ENCODE measurements at regions not wholly inside any gene's neighbourhood (a gene's known extent, or its start where the extent isn't known, plus 50 kb on each side); places are given as distances from the start of the nearest gene placed in this dataset.
"Not testable (repeated sequence)": the region's sequence is repeated elsewhere in the genome, so short reads cannot be mapped to it uniquely, and the experiment has no call there.

- no peak for DNase-seq (ENCODE audit: low read depth in 2 of 3, low spot score in 2 of 3)
Observed at GRCh38 chr6:84357631-84358030, 130.2 kb upstream of the CEP162 start.

GRCh38 chr6:84356907-84357306 is 129.5 kb upstream of the CEP162 start:
- no peak for DNase-seq (ENCODE audit: low read depth in 2 of 3, low spot score in 2 of 3)

GRCh38 chr6:84353459-84354423 is 126.3 kb upstream of the CEP162 start:
- no peak for DNase-seq (ENCODE audit: low read depth in 2 of 3, low spot score in 2 of 3)

- DNase-seq (ENCODE audit: low read depth in 2 of 3, low spot score in 2 of 3) = no peak
Observed at GRCh38 chr6:84350397-84350796, 123.0 kb upstream of the CEP162 start.

- DNase-seq (ENCODE audit: low read depth in 2 of 3, low spot score in 2 of 3) = no peak
Observed at GRCh38 chr6:84349542-84349941, 122.1 kb upstream of the CEP162 start.

- no peak for DNase-seq (ENCODE audit: low read depth in 2 of 3, low spot score in 2 of 3)
Observed at GRCh38 chr6:84348801-84349200, 121.4 kb upstream of the CEP162 start.

- no peak for DNase-seq (ENCODE audit: low read depth in 2 of 3, low spot score in 2 of 3)
Observed at GRCh38 chr6:84346372-84346771, 118.9 kb upstream of the CEP162 start.

GRCh38 chr6:84344005-84344404 is 116.6 kb upstream of the CEP162 start:
- DNase-seq (ENCODE audit: low read depth in 2 of 3, low spot score in 2 of 3) = no peak

- DNase-seq (ENCODE audit: low read depth in 2 of 3, low spot score in 2 of 3) = no peak
Observed at GRCh38 chr6:84340422-84340821, 113.0 kb upstream of the CEP162 start.

- DNase-seq (ENCODE audit: low read depth in 2 of 3, low spot score in 2 of 3) = no peak
Observed at GRCh38 chr6:84333842-84334241, 106.4 kb upstream of the CEP162 start.

GRCh38 chr6:84332139-84333034 is 104.9 kb upstream of the CEP162 start:
- DNase-seq (ENCODE audit: low read depth in 2 of 3, low spot score in 2 of 3) = no peak

GRCh38 chr6:84330325-84330724 is 102.9 kb upstream of the CEP162 start:
- no peak for DNase-seq (ENCODE audit: low read depth in 2 of 3, low spot score in 2 of 3)

- no peak for DNase-seq (ENCODE audit: low read depth in 2 of 3, low spot score in 2 of 3)
Observed at GRCh38 chr6:84329516-84329915, 102.1 kb upstream of the CEP162 start.

- no peak for DNase-seq (ENCODE audit: low read depth in 2 of 3, low spot score in 2 of 3)
Observed at GRCh38 chr6:84329077-84329476, 101.6 kb upstream of the CEP162 start.

GRCh38 chr6:84317463-84317862 is 90.0 kb upstream of the CEP162 start:
- no peak for DNase-seq (ENCODE audit: low read depth in 2 of 3, low spot score in 2 of 3)

- no peak for DNase-seq (ENCODE audit: low read depth in 2 of 3, low spot score in 2 of 3)
Observed at GRCh38 chr6:84314377-84314898, 87.0 kb upstream of the CEP162 start.

- DNase-seq (ENCODE audit: low read depth in 2 of 3, low spot score in 2 of 3) = no peak
Observed at GRCh38 chr6:84309336-84309735, 81.9 kb upstream of the CEP162 start.

GRCh38 chr6:84304881-84305280 is 77.4 kb upstream of the CEP162 start:
- no peak for DNase-seq (ENCODE audit: low read depth in 2 of 3, low spot score in 2 of 3)

GRCh38 chr6:84291033-84291432 is 63.6 kb upstream of the CEP162 start:
- not testable (repeated sequence) for DNase-seq (ENCODE audit: low read depth in 2 of 3, low spot score in 2 of 3)

- DNase-seq (ENCODE audit: low read depth in 2 of 3, low spot score in 2 of 3) = no peak
Observed at GRCh38 chr6:84284428-84285049, 57.1 kb upstream of the CEP162 start.

GRCh38 chr6:84282550-84282949 is 55.1 kb upstream of the CEP162 start:
- DNase-seq (ENCODE audit: low read depth in 2 of 3, low spot score in 2 of 3) = no peak
